IPS DF 19.7 (cell line): ENCODE measurements at regions not wholly inside any gene's neighbourhood (a gene's known extent, or its start where the extent isn't known, plus 50 kb on each side); places are given as distances from the start of the nearest gene placed in this dataset.
A peak's percentile ranks its signal among the peaks of the same experiment; 100 is the strongest.
"Not testable (repeated sequence)": the region's sequence is repeated elsewhere in the genome, so short reads cannot be mapped to it uniquely, and the experiment has no call there.

Source experiments
- DNase-seq: peaks from one replicate; pipeline ENCODE4 v3.0.0-alpha.2; 2013; ENCODE audit warnings: low read depth, low spot score

DNA sequence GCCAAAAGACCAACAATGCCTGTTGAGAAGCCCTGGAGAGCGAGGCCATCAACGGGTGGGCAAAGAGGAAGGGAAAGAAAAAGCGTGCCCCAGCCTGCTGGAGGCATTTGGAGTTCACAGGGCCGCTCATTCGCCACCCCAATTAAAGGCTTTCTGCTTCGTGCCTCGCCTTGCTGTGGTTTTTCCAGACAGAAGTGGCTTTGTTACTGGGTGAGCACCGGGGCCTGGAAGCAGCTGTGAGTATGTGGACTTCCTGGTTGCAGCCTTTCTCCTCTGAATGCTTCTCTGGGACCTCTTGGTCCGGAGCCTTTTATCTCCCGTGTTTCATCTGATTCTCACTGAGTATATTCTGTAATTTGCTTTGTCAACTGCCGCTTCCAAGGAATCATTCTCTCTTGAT, 118.1 kb upstream of the EGR2 start:
- no peak for DNase-seq

- not testable (repeated sequence) for DNase-seq
Observed at GRCh38 chr10:62928763-62929162, 112.6 kb upstream of the EGR2 start.

DNA sequence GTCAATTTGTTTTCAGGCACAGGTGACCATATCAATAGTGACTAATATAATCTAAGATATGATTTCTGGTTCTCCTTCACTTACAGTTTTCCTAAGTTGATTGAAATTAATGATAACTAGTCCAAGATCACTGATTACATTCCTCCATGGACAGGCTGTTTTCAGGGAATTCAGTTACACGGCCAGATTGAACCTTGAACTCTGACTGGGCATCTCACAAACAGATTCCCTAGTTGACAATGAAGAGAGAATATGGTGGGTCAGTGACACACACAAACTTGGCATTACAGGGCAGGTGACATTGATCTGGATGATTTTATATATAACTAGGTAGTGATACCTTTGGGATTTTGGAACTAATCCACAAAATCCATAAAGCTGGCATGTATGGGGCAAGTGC, 110.2 kb upstream of the EGR2 start:
- DNase-seq = no peak

- peak; percentile 75 for DNase-seq
Observed at GRCh38 chr10:62924344-62924748, 108.2 kb upstream of the EGR2 start.

DNA sequence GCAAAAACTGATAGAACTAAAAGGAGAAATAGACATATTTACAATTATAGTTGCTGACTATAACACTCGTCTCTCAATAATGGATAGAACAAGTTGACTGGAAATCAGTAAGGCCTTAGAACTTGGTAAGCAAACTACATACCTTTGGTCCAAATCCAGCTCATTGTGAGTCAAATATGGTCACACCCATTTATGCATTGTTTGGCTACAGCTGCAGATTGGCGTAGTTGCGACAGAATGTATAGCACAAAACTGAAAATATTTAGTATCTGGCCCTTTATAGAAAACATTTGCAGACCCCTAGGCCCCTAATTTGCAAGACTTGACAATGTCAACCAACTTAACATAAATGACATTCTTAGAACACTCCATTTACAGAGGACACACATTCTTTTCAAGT, 103.6 kb upstream of the EGR2 start:
- DNase-seq = no peak

DNA sequence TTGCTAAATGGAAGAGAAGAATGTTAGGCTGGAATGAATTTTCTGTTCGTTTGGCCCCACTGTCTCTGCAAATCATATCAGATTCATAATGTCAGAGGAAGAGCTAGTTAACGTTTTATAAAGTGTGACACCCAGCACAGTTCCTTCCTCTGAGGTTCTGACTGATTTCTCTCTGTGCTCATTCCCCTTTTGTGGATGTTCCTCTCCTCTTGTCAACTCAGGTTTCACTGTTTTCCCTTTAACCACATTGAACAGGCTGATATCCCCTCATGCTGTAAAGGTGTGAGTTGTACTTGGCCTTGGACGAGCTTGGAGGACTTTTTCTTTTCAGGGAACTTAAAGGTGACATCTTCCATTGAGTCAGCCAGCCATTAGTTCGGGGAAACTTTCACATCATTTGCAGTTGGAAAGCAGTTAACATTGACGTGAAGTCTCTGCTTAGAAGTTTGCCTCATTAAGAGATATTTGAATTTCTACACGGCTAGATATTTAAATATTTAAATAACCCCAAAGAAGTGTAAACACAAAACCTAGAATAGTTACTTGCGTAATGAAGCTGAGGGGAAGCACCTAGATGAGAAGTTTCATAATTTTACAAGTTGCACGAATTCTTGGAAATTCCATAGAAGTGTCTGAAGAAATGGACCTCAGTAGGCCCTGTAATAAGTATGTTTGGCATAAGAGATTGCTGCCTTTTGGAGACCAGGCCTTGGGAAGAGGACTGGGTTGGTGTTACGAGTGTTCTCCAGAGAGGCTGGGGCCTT, 101.5 kb upstream of the EGR2 start:
- DNase-seq = no peak

- DNase-seq = no peak
Observed at GRCh38 chr10:62916141-62916603, 100.0 kb upstream of the EGR2 start.

DNA sequence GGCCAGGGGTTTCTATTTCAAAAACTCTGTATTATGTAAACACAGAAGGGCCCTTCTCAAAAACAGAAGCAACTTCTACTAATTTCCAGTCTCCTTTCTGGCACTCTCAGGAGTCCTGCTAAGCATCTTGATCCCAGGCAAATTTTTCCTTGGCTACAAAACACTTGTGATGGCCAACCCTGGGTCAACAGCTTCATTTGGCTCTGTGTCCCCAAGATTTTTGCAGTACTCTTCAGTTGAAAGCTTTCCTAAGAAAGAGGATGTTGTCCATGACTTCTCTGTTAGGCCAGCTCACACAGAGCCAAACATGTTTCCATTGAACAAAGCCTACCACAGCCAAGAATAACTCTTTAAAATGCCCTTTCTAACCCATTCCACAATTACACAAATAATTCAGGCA, 99.0 kb upstream of the EGR2 start:
- no peak for DNase-seq

DNA sequence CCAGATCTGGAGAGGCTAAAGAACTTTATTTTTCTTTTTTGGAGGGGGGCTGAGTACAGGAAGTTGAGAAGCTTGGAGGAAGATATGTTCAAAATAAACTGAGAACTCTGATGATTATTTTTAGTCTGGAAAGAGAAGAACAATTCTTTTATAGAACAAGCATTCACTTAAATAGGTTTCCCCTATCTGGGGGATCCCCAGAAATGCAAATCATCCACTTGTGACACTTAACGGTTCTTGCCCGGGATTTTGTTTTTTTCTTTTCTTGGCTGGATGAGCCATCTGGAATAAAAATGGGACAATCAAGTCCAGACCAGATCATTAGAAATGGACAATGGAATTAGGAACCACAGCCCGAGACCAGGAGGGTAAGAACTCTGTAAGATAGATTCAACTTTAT, 95.9 kb upstream of the EGR2 start:
- no peak for DNase-seq

DNA sequence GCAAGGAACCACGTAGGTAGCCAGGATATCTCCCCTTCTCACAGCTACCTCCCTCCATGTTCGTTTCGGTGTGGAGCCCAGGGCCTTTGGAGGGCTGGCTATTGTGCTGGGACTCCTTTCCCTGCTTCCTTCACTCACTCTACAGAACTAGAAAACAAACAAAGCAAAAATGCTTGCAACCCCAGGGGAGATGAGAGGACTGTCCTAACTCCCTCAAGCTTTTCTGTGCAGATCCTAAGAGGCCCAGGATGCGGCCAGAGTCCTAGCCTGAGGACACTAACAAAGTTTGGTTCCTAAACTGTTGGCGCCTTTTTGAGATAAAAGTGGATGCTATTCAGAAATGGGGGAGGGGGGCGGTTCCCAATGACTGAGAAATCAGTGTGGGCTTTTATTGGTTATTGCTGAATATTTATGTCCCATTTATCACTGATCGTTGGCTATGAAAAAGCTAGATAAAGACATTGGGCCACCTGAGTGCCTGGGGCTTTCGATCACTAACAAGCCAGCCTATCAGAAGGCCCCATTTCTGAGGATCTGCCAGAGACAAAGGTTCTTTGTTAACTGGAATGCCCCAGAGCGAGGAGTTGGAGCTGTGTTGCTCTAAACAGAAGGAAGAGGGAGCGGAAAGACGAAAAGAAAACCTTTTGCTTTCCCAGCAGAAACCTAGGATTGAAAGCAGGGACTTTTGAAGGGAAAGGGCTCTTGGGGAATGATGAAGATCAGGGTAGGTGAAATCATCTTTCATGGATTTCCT, 95.2 kb upstream of the EGR2 start:
- peak; percentile 28 for DNase-seq

GRCh38 chr10:62907470-62908212, 91.5 kb upstream of the EGR2 start:
- no peak for DNase-seq

GRCh38 chr10:62904281-62904875, 88.2 kb upstream of the EGR2 start:
- DNase-seq = no peak

DNA sequence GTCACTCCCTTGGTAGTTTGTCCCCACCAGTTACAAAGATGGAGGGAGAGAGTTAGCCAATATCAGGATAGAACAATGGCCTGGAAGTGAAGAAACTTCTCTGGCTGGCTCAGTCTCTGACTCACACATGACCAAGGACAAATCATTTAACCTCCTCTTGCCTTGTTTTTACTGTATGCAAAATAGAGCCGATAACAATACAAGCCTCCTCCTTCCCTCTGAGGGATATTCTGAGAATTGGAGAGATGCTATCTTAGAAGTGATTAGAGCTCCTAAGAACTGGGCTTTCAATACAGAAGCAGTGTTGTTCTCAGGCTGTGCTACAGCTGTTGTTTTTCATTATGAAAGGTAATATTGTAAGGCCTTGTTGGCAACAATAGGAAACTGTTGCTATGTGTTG, 87.7 kb upstream of the EGR2 start:
- DNase-seq = no peak

DNA sequence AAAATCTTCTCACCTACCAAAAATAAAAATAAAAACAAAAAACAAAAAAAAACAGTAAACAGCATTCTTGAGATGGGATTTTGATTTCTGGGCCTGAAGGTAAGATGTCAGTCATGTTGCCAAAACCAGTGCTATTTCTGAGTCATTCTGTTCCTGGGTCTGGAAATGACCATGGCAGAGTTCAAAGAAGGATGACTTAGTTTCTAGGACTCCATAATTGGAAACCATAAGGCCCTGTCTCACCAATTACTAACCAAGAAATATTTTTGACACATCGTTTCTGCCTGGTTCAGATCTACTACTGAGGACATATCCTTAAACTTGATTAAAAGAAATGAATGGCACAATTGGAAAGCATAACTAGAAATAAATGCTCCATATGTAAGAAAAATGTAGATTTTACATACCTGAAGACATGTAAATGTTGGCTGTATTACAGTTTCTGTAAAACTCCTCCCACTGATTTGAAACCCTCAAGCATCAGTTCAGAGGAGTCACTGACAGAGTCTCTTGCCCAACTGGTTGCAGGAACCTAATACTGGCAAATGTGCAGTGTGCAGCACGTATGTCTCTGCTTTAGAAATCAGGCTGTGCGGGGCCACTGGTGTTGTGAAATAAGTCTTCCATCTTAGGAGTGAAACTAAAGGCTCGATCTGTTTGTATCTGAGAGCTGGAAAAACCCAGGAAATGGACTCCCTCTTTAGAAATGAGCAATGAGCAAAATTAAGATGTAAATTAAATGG, 84.8 kb upstream of the EGR2 start:
- DNase-seq = no peak

- no peak for DNase-seq
Observed at GRCh38 chr10:62899311-62899710, 83.1 kb upstream of the EGR2 start.

- no peak for DNase-seq
Observed at GRCh38 chr10:62895063-62895462, 78.9 kb upstream of the EGR2 start.

GRCh38 chr10:62894156-62894555, 78.0 kb upstream of the EGR2 start:
- DNase-seq = no peak

- no peak for DNase-seq
Observed at GRCh38 chr10:62893036-62893435, 76.9 kb upstream of the EGR2 start.

GRCh38 chr10:62890395-62890794, 74.2 kb upstream of the EGR2 start:
- no peak for DNase-seq

- no peak for DNase-seq
Observed at GRCh38 chr10:62887642-62888041, 71.5 kb upstream of the EGR2 start.
